Endothelial cell of hepatic sinusoid (primary cell): ENCODE measurements at regions not wholly inside any gene's neighbourhood (a gene's known extent, or its start where the extent isn't known, plus 50 kb on each side); places are given as distances from the start of the nearest gene placed in this dataset.

ENCODE experiments used
- in situ Hi-C: cut with HindIII; loops from 2 replicates; pipeline ENCODE4 v1.10.0; 2017; ENCODE audit warnings: low sequenced_read_pairs

DNA sequence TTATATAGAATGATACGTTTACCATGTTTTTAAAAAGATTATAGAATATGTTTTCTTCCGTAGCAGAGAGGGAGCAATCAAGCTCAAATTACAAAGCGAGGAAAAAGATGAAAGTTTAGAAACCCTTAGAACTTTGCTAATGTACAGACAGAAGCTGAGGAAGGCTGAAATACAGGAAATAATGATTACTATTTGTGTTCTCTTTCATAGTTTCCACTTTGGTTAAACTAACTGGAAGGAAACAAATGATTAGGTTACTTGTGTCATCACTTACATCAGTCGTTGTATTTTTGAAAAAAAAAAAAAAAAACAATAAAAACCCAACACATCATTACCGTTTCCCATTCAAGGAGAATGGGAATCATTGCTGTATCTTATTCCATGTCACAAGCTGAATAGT, 337.8 kb upstream of the CBLB start:
- in situ Hi-C loops: no loop called here

- in situ Hi-C loops: no loop called here
Measured at GRCh38 chr3:106208251-106208650, 339.4 kb upstream of the CBLB start.

DNA sequence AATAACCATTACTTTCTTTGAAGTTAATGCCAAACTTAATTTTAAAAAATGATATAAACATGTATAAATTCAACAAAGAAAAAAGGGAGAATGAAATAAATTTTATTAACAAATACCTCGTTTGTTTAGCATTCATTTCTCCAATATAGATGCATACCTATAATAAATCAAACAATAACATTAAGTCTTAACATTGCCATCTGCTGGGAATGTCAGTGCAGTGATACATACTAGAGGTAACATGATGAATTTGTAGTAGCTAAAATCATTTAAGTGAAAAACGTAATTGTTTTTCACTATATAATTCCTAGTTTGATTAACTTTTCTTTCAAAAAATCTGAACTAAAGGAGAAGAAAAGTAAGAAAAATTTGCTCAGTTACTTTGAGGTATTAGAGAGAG, 340.2 kb upstream of the CBLB start:
- in situ Hi-C loops: no loop called here

DNA sequence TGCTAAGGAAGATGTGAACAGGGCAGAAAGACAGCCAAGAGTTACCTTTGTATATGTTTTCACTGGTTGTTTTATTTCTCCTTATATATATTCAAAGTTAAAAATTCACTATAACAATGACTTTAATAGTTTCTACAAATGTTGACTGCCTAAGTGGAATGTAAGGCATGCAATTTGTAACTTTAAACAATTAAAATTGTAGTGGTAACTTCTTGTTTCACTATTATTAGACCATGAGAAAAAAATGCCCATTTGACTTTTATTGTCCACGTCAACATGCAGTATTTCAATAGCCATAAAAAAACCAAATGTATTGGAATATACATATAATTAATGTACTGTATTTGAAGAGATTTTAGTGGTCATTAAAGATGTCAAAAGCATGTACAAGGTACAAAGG, 340.7 kb upstream of the CBLB start:
- in situ Hi-C loops: no loop called here

- in situ Hi-C loops: no loop called here
Measured at GRCh38 chr3:106210923-106211322, 342.1 kb upstream of the CBLB start.

GRCh38 chr3:106212665-106213222, 343.9 kb upstream of the CBLB start:
- in situ Hi-C loops: no loop called here

GRCh38 chr3:106213954-106214353, 345.1 kb upstream of the CBLB start:
- in situ Hi-C loops: no loop called here

DNA sequence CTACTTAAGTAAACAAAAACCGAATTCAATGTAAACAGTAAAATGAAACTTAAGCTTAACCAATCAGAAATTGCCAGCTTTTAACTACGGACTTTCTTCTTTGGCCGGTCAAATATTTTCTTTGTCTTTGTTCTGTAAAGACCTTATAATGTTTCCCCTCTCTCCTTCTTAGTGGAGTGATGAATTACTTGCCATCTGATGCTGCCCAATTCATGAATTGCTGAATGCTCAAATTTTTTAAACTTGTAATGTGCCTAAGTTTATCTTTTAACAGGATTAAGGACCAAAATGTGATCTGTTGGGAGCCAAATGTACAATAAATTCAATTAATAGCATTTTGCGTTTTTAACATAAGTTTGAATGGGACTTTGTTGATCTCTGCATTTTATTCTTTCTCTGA, 345.8 kb upstream of the CBLB start:
- in situ Hi-C loops: no loop called here

- in situ Hi-C loops: no loop called here
Measured at GRCh38 chr3:106215047-106215446, 346.2 kb upstream of the CBLB start.

DNA sequence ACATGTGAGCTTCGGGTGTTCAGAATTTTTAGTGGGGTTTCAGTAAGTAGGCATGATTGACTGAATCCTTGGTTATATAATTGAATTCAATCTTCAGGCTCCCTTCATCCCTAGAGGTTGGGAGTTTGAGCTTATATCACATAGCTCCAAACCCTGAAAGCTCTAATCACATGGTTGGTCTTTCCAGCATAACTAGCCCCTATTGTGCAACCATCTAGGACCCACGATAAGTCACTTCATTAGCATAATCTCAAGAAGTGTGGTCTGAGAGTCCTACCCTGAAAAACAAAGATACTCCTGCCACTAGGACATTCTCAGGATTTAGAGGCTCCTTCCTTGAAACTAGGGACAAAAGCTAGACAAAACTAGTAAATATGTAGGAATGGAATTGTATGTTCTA, 348.9 kb upstream of the CBLB start:
- in situ Hi-C loops: no loop called here

DNA sequence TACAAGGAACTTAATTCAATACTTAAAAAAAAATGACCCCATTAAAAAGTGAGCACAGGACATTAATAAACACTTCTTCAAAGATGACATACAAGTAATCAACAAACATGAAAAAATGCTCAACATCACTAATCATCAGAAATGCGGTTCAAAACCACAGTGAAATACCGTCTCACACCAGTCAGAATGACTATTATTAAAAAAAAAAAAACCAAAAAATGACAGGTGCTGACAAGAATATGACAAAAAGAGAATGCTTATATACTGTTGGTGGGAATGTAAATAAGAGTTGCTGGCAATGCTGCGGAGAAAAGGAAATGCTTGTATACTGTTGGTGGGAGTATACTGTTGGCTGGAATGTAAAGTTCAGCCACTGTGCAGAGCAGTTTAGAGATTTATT, 358.3 kb upstream of the CBLB start:
- in situ Hi-C loops: no loop called here

DNA sequence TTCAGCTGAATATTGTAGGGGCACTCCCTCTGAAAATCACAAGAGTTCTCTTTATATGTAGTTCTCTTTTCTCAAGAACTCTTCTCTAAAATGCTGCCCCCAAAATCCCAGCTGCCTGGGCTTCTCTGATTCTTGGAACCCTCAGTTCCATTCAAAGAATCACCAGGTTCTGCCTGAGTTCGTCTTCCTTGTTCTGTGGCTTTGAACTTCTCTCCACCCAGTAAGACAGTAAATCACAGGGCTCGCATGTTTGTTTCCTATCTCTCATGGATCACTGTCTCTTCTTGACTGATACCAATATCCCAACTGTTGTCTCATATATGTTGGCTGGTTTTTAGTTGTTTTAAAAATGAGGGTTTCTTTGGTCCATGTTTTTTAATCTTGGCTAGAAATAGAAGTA, 359.5 kb upstream of the CBLB start:
- in situ Hi-C loops: no loop called here

GRCh38 chr3:106229495-106230278, 360.9 kb upstream of the CBLB start:
- in situ Hi-C loops: no loop called here

DNA sequence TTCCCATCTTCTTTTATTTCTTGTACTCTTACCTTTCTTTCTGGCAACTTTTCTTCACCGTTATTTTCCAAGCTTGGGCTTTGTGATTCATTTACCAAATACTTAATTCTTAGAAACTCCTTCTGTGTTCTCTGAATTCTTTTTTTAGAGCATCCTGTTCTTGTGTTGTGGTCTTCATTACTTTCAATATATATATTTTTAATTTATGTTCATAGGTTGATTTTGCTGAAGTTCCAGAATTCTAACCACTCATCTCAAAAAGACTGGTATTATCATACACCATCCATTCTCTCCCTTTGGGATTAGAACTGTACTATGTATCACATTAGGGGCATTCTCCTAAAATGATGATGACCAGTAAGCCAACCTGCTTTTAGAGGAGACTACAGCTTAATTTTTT, 362.3 kb upstream of the CBLB start:
- in situ Hi-C loops: no loop called here

- in situ Hi-C loops: no loop called here
Measured at GRCh38 chr3:106232956-106233355, 364.1 kb upstream of the CBLB start.

GRCh38 chr3:106239195-106239697, 370.4 kb upstream of the CBLB start:
- in situ Hi-C loops: no loop called here

DNA sequence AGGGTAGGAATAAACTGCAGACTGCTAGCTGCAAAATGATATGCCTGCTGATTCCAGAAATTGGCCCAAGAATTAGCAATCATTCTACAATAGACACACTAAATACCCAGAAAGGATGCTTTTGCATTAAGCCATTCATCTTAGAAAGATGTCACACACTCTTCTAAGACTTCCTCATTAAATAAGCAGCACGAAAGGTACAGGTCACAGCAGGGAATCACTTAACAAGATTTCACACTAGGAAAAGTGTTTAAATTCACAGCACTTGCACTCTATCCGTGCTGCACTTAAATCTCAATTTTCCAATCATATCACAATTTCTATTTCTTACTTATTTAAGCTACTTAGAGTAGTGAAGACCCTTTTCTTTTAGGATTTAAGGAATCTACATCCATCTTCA, 372.8 kb upstream of the CBLB start:
- in situ Hi-C loops: no loop called here

DNA sequence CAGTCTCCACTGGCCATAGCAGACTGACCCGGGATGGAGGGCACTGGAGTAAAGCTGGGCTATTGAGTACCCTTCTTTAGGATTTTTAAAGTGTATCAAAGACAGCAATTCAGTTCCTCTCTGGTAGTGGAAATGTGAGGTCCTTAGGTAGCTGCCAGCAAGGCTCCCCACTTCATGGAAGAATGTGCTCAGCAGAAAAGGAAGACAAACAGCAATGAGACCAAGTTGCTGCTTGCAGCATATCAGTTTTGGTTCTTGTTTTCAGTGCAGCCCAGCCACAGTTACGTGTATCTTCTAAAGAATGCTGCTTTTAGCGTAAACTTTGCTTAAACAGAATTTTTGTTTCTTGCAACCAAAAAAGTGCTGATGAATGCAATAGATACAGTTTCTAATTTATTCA, 374.0 kb upstream of the CBLB start:
- in situ Hi-C loops: no loop called here

GRCh38 chr3:106245400-106245799, 376.6 kb upstream of the CBLB start:
- in situ Hi-C loops: no loop called here

DNA sequence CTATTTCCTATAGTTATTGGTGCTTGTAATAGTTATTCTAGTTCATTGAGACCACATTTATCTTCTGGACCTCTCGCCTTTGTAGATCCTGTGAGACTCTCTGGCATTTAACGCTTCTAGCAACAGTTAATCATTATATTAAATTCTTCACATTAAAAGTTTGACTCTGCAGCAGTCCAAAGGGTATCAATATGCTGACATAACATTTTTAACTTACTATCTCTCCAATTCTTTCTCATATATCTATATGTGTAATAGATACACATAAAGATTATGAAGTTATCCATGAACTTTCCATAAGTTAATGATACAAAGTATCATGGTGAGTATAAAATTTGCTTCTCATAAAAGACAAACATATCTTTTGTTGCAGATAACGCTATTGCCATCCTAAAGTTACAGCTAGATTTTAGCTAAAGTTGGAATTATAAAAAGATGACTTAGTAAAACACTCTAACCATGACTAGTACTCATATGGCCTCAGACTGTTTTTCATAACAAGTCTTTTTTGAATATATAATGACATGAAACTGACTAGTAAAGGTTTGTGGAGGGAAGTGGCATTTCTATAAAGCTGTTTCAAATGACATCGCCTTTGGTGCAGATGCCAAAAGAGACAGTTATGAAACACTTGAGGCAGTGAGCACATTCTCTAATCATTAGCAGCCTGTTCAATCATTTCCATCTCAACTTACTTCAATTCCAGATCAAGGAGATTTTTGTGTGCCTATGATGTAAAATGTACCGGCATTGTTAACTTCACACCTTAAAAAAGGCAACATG, 379.3 kb upstream of the CBLB start:
- in situ Hi-C loops: no loop called here

DNA sequence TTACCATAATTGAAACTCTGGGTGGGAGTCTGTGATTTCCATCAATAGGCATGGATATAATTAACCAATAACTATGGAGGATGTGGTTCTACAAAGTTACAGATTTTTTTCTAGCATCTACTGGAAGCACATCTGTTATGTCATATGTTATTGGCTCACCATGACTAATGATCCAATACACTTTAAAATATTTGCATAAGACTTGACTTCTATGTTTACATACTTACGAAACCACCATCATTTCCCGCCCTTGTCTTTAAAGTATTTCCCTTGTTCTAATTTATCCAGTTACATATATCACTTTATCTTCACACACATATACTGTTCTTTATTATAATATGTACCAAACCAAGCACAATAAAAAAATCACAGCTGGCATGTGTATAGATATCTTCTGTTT, 380.3 kb upstream of the CBLB start:
- in situ Hi-C loops: no loop called here

DNA sequence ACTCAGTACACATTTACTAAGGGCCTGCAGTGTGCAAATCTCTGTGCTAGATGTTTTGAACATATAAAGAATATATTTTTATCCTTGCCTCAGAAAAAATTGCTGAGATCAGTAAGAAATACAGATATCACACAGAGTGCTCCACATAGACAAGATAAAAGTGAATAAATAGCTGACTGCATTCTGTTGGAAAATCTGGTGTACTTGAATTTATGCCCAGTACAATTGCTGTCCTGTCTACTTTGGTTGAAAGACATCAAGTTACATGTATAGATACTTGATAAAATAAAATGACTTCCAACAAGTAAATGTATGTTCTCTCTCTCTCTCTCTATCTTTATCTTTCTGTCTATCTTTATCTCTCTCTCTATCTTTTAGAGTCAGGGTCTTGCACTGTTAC, 381.2 kb upstream of the CBLB start:
- in situ Hi-C loops: no loop called here
